ENCODE measurements at regions not wholly inside any gene's neighbourhood (a gene's known extent, or its start where the extent isn't known, plus 50 kb on each side); places are given as distances from the start of the nearest gene placed in this dataset.

DNA sequence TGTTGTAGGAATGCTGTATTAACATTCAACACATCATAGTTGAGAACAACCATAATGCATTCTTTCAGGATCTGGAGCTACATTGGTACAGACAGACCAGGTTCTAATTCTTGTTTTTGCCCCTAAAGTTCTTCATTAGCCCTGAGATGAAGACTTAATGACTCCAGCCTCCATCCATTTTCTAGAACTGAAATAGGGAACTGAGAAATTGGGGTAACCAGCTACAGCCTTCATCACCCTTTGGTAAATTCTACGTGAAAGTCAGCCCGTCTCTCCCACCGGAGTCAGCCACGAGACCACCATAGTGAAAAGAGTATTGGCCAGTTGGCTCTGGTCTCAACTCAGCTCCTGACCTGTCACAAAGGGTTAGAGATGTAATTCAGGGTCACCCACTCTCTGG, 164.0 kb downstream of the NUAK1 start:
- Histone ChIP-seq H3K27me3 (ENCODE audit: control insufficient read depth in 3 of 3, insufficient read depth in 3 of 3, low read length in 3 of 3) (no peaks in the 10 kb centered on the region), H3K4me1 (ENCODE audit: control insufficient read depth in 3 of 3, insufficient read depth in 3 of 3, low read length in 3 of 3) (no peaks in the 10 kb centered on the region), H3K27ac (ENCODE audit: low read depth, low read length) (no peak overlapping the region), H3K4me3 (ENCODE audit: low read length in 3 of 3) (no peak overlapping the region), H3K9me3 (ENCODE audit: control insufficient read depth in 3 of 3, low read length in 3 of 3) (no peaks in the 10 kb centered on the region), H3K9ac (ENCODE audit: low read depth in 1 of 3, low read length in 3 of 3) (no peak overlapping the region), H3K36me3 (ENCODE audit: control insufficient read depth in 3 of 3, insufficient read depth in 3 of 3, low read length in 3 of 3) (no peaks in the 10 kb centered on the region)

DNA sequence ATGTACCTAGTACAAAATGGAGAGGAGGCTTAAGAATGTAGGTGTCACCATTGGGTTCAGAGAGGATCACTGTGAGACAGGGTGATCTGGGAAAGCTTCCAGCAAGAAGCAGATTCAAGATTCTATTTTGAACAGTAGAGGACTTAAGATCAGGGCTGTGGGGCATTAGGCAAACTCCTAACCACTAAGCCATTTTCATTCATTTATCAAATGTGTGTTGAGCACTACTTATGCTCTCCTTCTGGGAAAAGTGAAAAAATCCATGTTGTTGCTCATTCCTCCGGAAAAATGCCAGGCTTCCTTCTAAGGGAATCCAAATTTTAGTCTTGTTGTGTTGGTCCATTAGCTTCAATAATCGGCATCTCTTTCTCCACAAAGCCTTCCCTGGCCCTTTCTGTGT, 163.4 kb downstream of the NUAK1 start:
- H3K4me3 ChIP-seq (ENCODE audit: low read length in 3 of 3) = no peak overlapping the region

DNA sequence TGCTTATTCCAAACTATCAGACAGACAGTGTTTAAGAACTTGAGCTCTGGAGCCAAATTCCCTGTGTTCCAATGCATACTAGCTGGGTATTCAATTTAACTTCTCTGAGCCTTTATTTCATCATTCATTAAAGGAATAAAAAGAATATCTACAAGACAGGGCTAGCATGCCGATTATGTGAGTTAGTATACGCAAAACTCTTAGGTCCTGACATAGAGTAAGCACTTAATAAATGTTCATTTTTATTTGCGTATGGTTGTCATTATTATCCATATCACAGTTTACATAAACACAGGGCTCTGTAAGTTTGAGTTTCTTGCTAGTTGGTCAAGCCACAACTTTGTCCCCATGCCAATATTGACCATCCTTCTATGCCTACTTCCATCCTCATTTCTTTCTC, 161.5 kb downstream of the NUAK1 start:
- no peak overlapping the region for H3K9ac ChIP-seq (ENCODE audit: low read depth in 1 of 3, low read length in 3 of 3)
- H3K4me1 ChIP-seq (ENCODE audit: control insufficient read depth in 3 of 3, insufficient read depth in 3 of 3, low read length in 3 of 3) = peaks cover 5 to 6% (median 5%) of the 10 kb centered on the region in 3 donors

More for the DNA sequence above, 163.4 kb downstream of the NUAK1 start:
- Histone ChIP-seq H3K4me1 (ENCODE audit: control insufficient read depth in 3 of 3, insufficient read depth in 3 of 3, low read length in 3 of 3) (no peaks in the 10 kb centered on the region), H3K9ac (ENCODE audit: low read depth in 1 of 3, low read length in 3 of 3) (no peak overlapping the region), H3K36me3 (ENCODE audit: control insufficient read depth in 3 of 3, insufficient read depth in 3 of 3, low read length in 3 of 3) (no peaks in the 10 kb centered on the region), H3K9me3 (ENCODE audit: control insufficient read depth in 3 of 3, low read length in 3 of 3) (no peaks in the 10 kb centered on the region), H3K27ac (ENCODE audit: low read depth, low read length) (no peak overlapping the region), H3K27me3 (ENCODE audit: control insufficient read depth in 3 of 3, insufficient read depth in 3 of 3, low read length in 3 of 3) (no peaks in the 10 kb centered on the region)

DNA sequence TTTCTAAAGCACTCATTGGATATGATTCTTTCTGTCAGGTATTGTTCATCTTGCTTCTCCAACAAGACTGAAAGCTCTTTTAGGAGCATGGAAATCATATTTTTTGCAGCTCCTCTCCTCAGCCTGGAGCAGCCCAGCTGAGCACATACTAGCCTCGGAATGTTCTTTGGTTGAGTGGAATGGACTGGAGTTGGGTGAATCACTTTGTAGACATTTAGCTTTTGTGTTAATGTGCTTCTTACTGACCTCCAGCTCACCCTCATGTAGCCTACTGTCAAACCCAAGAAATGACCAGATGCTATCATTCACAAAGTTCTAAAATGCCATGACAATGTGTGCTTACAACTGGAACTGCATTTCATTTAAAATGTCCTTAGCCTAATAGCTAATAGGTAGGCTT, 161.1 kb downstream of the NUAK1 start:
- peaks cover 8 to 9% (median 8%) of the 10 kb centered on the region in 3 donors for H3K4me1 ChIP-seq (ENCODE audit: control insufficient read depth in 3 of 3, insufficient read depth in 3 of 3, low read length in 3 of 3)
- H3K27me3 ChIP-seq (ENCODE audit: control insufficient read depth in 3 of 3, insufficient read depth in 3 of 3, low read length in 3 of 3) = no peaks in the 10 kb centered on the region
- H3K9ac ChIP-seq (ENCODE audit: low read depth in 1 of 3, low read length in 3 of 3) = no peak overlapping the region
- no peak overlapping the region for H3K4me3 ChIP-seq (ENCODE audit: low read length in 3 of 3)
- no peak overlapping the region for H3K27ac ChIP-seq (ENCODE audit: low read depth, low read length)
- no peaks in the 10 kb centered on the region for H3K9me3 ChIP-seq (ENCODE audit: control insufficient read depth in 3 of 3, low read length in 3 of 3)
- H3K36me3 ChIP-seq (ENCODE audit: control insufficient read depth in 3 of 3, insufficient read depth in 3 of 3, low read length in 3 of 3) = no peaks in the 10 kb centered on the region

More for the DNA sequence above, 161.5 kb downstream of the NUAK1 start:
- Histone ChIP-seq H3K36me3 (ENCODE audit: control insufficient read depth in 3 of 3, insufficient read depth in 3 of 3, low read length in 3 of 3) (no peaks in the 10 kb centered on the region), H3K27me3 (ENCODE audit: control insufficient read depth in 3 of 3, insufficient read depth in 3 of 3, low read length in 3 of 3) (no peaks in the 10 kb centered on the region), H3K4me3 (ENCODE audit: low read length in 3 of 3) (no peak overlapping the region), H3K27ac (ENCODE audit: low read depth, low read length) (no peak overlapping the region), H3K9me3 (ENCODE audit: control insufficient read depth in 3 of 3, low read length in 3 of 3) (no peaks in the 10 kb centered on the region)

DNA sequence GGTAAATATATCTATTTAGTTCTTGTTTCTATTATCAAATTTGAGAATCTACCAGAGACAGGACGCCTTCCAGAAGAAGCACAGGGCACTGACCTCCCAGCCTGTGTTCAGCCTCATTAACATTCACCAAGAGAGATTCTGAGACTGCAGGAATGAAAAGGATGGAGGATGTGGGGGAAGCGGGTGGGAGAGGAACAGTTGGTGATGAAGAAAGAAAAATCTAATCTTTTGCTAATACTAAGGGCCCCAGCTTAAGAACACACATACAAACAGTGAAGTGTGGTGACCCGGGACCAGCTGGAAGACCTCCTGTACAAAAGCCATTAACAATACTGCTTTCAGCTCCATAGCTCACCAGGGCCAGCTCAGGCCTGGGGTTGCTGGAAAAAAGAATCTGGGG, 160.5 kb downstream of the NUAK1 start:
- Histone ChIP-seq H3K9ac (ENCODE audit: low read depth in 1 of 3, low read length in 3 of 3) (no peak overlapping the region), H3K36me3 (ENCODE audit: control insufficient read depth in 3 of 3, insufficient read depth in 3 of 3, low read length in 3 of 3) (no peaks in the 10 kb centered on the region), H3K4me3 (ENCODE audit: low read length in 3 of 3) (no peak overlapping the region), H3K9me3 (ENCODE audit: control insufficient read depth in 3 of 3, low read length in 3 of 3) (no peaks in the 10 kb centered on the region), H3K27me3 (ENCODE audit: control insufficient read depth in 3 of 3, insufficient read depth in 3 of 3, low read length in 3 of 3) (no peaks in the 10 kb centered on the region), H3K27ac (ENCODE audit: low read depth, low read length) (no peak overlapping the region), H3K4me1 (ENCODE audit: control insufficient read depth in 3 of 3, insufficient read depth in 3 of 3, low read length in 3 of 3) (peaks cover 8 to 9% (median 8%) of the 10 kb centered on the region in 3 donors)

DNA sequence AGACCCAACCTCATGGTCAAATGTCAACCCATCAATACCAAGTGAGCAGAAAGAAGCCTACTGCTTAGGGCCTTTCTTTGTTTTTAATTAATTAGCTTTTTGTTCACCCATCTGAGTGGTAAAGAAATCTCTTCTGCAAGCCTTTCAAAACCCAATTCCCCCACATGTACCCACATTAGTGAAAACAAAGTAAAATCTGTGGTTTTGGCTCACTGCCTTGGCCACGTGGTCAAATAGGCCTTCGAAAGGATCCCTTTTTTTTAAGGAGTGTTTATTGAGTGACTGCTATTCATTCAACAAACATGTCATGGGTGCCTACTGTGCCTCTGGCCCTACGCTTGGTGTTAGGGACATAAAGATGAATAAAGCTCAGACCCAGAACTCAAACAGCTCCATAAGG, 160.1 kb downstream of the NUAK1 start:
- no peaks in the 10 kb centered on the region for H3K36me3 ChIP-seq (ENCODE audit: control insufficient read depth in 3 of 3, insufficient read depth in 3 of 3, low read length in 3 of 3)
- peaks cover 8 to 9% (median 8%) of the 10 kb centered on the region in 3 donors for H3K4me1 ChIP-seq (ENCODE audit: control insufficient read depth in 3 of 3, insufficient read depth in 3 of 3, low read length in 3 of 3)
- H3K9me3 ChIP-seq (ENCODE audit: control insufficient read depth in 3 of 3, low read length in 3 of 3) = no peaks in the 10 kb centered on the region
- no peak overlapping the region for H3K27ac ChIP-seq (ENCODE audit: low read depth, low read length)
- H3K4me3 ChIP-seq (ENCODE audit: low read length in 3 of 3) = no peak overlapping the region
- H3K9ac ChIP-seq (ENCODE audit: low read depth in 1 of 3, low read length in 3 of 3) = no peak overlapping the region
- H3K27me3 ChIP-seq (ENCODE audit: control insufficient read depth in 3 of 3, insufficient read depth in 3 of 3, low read length in 3 of 3) = no peaks in the 10 kb centered on the region

DNA sequence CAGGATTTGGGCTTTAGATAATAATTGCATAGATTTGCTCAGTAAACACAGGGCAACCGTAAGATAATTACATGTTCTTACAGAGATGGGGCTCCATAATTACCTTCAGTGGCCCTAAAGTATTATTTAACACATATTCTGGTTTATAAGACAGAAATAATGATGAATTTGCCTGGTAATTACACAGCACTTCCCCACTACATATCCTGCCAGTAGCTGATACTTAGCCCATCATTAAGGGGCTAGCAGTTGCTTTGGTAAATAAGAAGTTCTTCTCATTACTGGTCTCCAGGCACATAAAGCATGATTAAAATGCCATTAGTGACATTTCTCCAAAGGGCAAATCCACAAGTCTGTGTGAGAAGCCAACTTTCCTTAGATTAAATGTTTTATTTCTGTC, 158.7 kb downstream of the NUAK1 start:
- Histone ChIP-seq H3K27me3 (ENCODE audit: control insufficient read depth in 3 of 3, insufficient read depth in 3 of 3, low read length in 3 of 3) (no peaks in the 10 kb centered on the region), H3K27ac (ENCODE audit: low read depth, low read length) (no peak overlapping the region), H3K4me3 (ENCODE audit: low read length in 3 of 3) (no peak overlapping the region), H3K4me1 (ENCODE audit: control insufficient read depth in 3 of 3, insufficient read depth in 3 of 3, low read length in 3 of 3) (peaks cover 8 to 9% (median 9%) of the 10 kb centered on the region in 3 donors), H3K9me3 (ENCODE audit: control insufficient read depth in 3 of 3, low read length in 3 of 3) (no peaks in the 10 kb centered on the region), H3K36me3 (ENCODE audit: control insufficient read depth in 3 of 3, insufficient read depth in 3 of 3, low read length in 3 of 3) (no peaks in the 10 kb centered on the region), H3K9ac (ENCODE audit: low read depth in 1 of 3, low read length in 3 of 3) (no peak overlapping the region)

DNA sequence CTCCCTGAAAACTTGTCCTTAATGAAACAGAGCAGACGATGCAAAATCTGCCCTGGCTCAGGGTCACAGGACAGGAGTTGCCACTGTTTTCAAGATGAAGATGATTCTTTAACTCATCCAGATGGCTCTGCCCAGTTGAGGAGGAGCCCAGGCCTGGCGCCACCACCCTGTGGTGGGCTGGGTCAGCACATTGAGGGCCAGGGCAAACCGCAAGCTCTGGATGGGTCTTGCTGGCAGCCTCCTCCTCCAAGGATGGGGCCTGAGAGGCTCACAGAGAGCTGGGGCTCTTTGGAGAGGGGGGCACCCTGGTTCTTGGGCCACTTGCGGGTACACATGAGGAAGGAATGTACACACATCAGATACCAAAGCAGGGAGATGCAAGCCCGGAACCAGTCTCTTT, 158.2 kb downstream of the NUAK1 start:
- no peak overlapping the region for H3K4me3 ChIP-seq (ENCODE audit: low read length in 3 of 3)
- H3K4me1 ChIP-seq (ENCODE audit: control insufficient read depth in 3 of 3, insufficient read depth in 3 of 3, low read length in 3 of 3) = peaks cover 8 to 9% (median 9%) of the 10 kb centered on the region in 3 donors
- H3K27me3 ChIP-seq (ENCODE audit: control insufficient read depth in 3 of 3, insufficient read depth in 3 of 3, low read length in 3 of 3) = no peaks in the 10 kb centered on the region
- H3K9ac ChIP-seq (ENCODE audit: low read depth in 1 of 3, low read length in 3 of 3) = no peak overlapping the region
- no peaks in the 10 kb centered on the region for H3K36me3 ChIP-seq (ENCODE audit: control insufficient read depth in 3 of 3, insufficient read depth in 3 of 3, low read length in 3 of 3)
- H3K27ac ChIP-seq (ENCODE audit: low read depth, low read length) = no peak overlapping the region
- no peaks in the 10 kb centered on the region for H3K9me3 ChIP-seq (ENCODE audit: control insufficient read depth in 3 of 3, low read length in 3 of 3)

DNA sequence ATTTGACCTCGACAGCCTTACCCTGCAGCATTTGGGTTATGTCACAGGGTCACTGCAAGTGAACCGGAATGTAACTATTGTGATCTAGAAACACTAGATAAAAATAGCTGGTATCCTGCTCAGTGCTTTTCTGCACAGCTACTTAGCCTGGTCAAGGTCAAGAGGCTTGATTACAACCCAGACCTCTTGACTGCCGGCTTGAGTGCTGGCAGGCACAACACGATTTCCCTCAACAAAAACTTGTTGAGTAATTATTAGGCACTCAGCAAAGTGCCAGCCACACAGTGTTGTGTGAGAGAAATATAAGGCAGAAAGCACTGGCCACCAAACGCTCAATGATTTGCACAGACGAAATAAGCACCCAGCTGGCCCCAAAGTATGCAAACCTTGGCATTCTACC, 156.7 kb downstream of the NUAK1 start:
- Histone ChIP-seq H3K27me3 (ENCODE audit: control insufficient read depth in 3 of 3, insufficient read depth in 3 of 3, low read length in 3 of 3) (no peaks in the 10 kb centered on the region), H3K4me1 (ENCODE audit: control insufficient read depth in 3 of 3, insufficient read depth in 3 of 3, low read length in 3 of 3) (peaks cover 8 to 9% (median 9%) of the 10 kb centered on the region in 3 donors), H3K4me3 (ENCODE audit: low read length in 3 of 3) (no peak overlapping the region), H3K9me3 (ENCODE audit: control insufficient read depth in 3 of 3, low read length in 3 of 3) (no peaks in the 10 kb centered on the region), H3K27ac (ENCODE audit: low read depth, low read length) (no peak overlapping the region), H3K9ac (ENCODE audit: low read depth in 1 of 3, low read length in 3 of 3) (no peak overlapping the region), H3K36me3 (ENCODE audit: control insufficient read depth in 3 of 3, insufficient read depth in 3 of 3, low read length in 3 of 3) (no peaks in the 10 kb centered on the region)

DNA sequence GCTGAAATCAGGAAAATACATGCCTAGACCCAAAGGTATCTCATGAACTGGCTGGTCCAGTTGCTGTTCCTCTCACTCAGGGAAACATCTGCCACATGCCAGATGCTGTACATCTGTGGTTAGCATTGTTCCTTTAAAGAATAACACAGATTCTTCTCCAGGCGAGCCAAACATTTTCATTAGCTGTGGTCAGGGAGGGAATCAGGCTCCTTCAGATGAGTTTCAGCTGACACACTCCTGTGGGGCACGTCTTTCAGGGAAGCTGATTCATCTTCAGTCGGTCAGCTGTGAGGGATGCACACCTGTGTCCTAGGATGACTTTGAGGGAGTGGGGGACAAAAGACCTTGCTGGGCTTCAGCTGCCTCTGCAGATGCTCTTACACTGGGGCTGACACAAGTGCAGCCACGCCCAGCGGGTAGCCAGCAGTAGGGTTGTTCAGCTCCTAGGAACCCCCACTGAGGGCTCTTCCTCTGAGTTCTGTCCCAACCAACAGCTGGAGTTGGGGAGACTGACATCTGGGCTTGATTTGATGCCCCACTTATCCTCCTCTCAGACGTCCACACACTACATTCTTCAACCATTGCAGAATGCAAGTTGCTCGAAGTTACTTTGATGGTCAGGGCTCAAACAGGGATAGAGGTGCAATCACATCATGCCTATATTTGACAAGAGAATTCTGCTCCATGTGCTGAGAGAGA, 155.0 kb downstream of the NUAK1 start:
- Histone ChIP-seq H3K36me3 (ENCODE audit: control insufficient read depth in 3 of 3, insufficient read depth in 3 of 3, low read length in 3 of 3) (no peaks in the 10 kb centered on the region), H3K9ac (ENCODE audit: low read depth in 1 of 3, low read length in 3 of 3) (no peak overlapping the region), H3K4me3 (ENCODE audit: low read length in 3 of 3) (no peak overlapping the region), H3K27ac (ENCODE audit: low read depth, low read length) (no peak overlapping the region), H3K27me3 (ENCODE audit: control insufficient read depth in 3 of 3, insufficient read depth in 3 of 3, low read length in 3 of 3) (no peaks in the 10 kb centered on the region), H3K9me3 (ENCODE audit: control insufficient read depth in 3 of 3, low read length in 3 of 3) (no peaks in the 10 kb centered on the region), H3K4me1 (ENCODE audit: control insufficient read depth in 3 of 3, insufficient read depth in 3 of 3, low read length in 3 of 3) (peaks cover 8 to 9% (median 9%) of the 10 kb centered on the region in 3 donors)
